Erythroblast (primary cell): ENCODE measurements at regions not wholly inside any gene's neighbourhood (a gene's known extent, or its start where the extent isn't known, plus 50 kb on each side); places are given as distances from the start of the nearest gene placed in this dataset.

Experiments used
- GATA1 ChIP-seq: IDR thresholded peaks from 2 replicates; pipeline ENCODE4 v1.6.1; 2011; ENCODE audit warnings: low read depth, mild to moderate bottlenecking, control low read depth, low read length, moderate library complexity
- POLR2A ChIP-seq: IDR thresholded peaks from 2 replicates; pipeline ENCODE4 v1.6.1; 2011; ENCODE audit warnings: mild to moderate bottlenecking, low read length

DNA sequence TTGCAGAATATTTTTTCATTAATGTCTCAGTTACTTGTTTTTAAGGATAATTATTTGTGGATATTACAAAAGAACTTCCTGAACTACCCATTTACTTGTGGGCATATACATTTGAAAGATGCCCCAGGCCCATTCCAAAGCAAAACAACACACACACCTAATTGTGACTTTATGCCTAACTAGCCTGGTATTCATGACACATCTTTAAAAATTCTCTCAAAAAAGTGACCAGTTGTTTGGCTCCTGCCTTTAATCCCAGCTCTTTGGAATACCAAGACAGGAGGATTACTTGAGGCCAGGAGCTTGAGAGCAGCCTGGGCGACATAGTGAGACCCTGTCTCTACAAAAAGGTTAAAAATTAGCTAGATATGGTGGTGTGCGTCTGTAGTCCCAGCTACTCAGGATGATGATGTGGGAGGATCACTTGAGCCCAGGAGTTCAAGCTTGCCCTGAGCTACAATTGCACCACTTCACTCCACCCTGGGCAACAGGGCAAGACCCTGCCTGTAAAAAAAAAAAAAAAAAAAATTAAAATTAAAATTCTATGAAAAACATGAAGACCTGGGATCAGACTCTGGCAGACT lies 51.7 kb upstream of the SLC4A7 start:
- TF ChIP-seq POLR2A (no peak), GATA1 (no peak)
